Liver (tissue), 8 donors: ENCODE measurements at regions not wholly inside any gene's neighbourhood (a gene's known extent, or its start where the extent isn't known, plus 50 kb on each side); places are given as distances from the start of the nearest gene placed in this dataset.

ENCODE experiments used
- DNase-seq: peaks from one replicate; pipeline ENCODE4 v3.0.0-alpha.2; 2017; ENCODE audit warnings: low spot score
- H3K27ac ChIP-seq, 2 donors: one replicate each; pipeline ENCODE4 v1.7.0; 2013; ENCODE audit warnings: inconsistent platforms in 2 of 2, low read length in 2 of 2, control low read depth in 1 of 2, low read depth in 1 of 2, mild to moderate bottlenecking in 1 of 2
- H3K27me3 ChIP-seq, 4 donors: one replicate each; pipeline versions ENCODE4 v1.6.1 to v1.7.0; 2013; ENCODE audit warnings: low read length in 3 of 4, inconsistent platforms in 1 of 4, mild to moderate bottlenecking in 1 of 4, moderate library complexity in 1 of 4; ENCODE audit not compliant: control insufficient read depth in 4 of 4, insufficient read depth in 4 of 4
- H3K36me3 ChIP-seq, 4 donors: one replicate each; pipeline versions ENCODE4 v1.6.1 to v1.7.0; 2013; ENCODE audit warnings: low read length in 3 of 4, mild to moderate bottlenecking in 3 of 4, low read depth in 1 of 4, moderate library complexity in 1 of 4; ENCODE audit not compliant: control insufficient read depth in 4 of 4, insufficient read depth in 3 of 4
- H3K4me1 ChIP-seq, 4 donors: one replicate each; pipeline versions ENCODE4 v1.6.1 to v1.7.0; 2013; ENCODE audit warnings: low read length in 3 of 4, mild to moderate bottlenecking in 3 of 4, moderate library complexity in 1 of 4; ENCODE audit not compliant: control insufficient read depth in 4 of 4, insufficient read depth in 4 of 4
- H3K4me3 ChIP-seq, 3 donors: one replicate each; pipeline versions ENCODE4 v1.6.1 to v1.7.0; 2013; ENCODE audit warnings: low read length in 3 of 3, control low read depth in 1 of 3, low read depth in 1 of 3, mild to moderate bottlenecking in 1 of 3
- H3K9ac ChIP-seq, 2 donors: one replicate each; pipeline ENCODE4 v1.7.0; 2013; ENCODE audit warnings: low read length in 2 of 2, mild to moderate bottlenecking in 2 of 2, moderate library complexity in 2 of 2, control low read depth in 1 of 2, low read depth in 1 of 2
- H3K9me3 ChIP-seq, 4 donors: one replicate each; pipeline versions ENCODE4 v1.6.1 to v1.7.0; 2013; ENCODE audit warnings: low read length in 3 of 4; ENCODE audit not compliant: control insufficient read depth in 4 of 4
- EGR1 ChIP-seq, 2 donors: IDR thresholded peaks; 2 replicates each; pipeline ENCODE4 v1.6.1; 2016 to 2018; ENCODE audit warnings: antibody characterized with exemption in 2 of 2, low read depth in 2 of 2
- FOXA1 ChIP-seq: IDR thresholded peaks from 2 replicates; pipeline ENCODE4 v1.6.1; 2016; ENCODE audit warnings: antibody characterized with exemption
- FOXA2 ChIP-seq: IDR thresholded peaks from 2 replicates; pipeline ENCODE4 v1.6.1; 2016; ENCODE audit warnings: antibody characterized with exemption
- GABPA ChIP-seq, 2 donors: IDR thresholded peaks in 1 of 2; conservative IDR thresholded peaks in 1 of 2; 2 replicates each; pipeline ENCODE4 v1.6.1; 2016; ENCODE audit warnings: antibody characterized with exemption in 2 of 2, mild to moderate bottlenecking in 1 of 2, moderate library complexity in 1 of 2
- HNF4A ChIP-seq, 2 donors: conservative IDR thresholded peaks; 2 replicates each; pipeline ENCODE4 v1.6.1; 2016; ENCODE audit warnings: antibody characterized with exemption in 2 of 2, mild to moderate bottlenecking in 2 of 2
- HNF4G ChIP-seq: IDR thresholded peaks from 2 replicates; pipeline ENCODE4 v1.6.1; 2016; ENCODE audit warnings: antibody characterized with exemption
- JUND ChIP-seq, 2 donors: IDR thresholded peaks; 2 replicates each; pipeline ENCODE4 v1.6.1; 2016; ENCODE audit warnings: antibody characterized with exemption in 2 of 2
- MAX ChIP-seq: IDR thresholded peaks from 2 replicates; pipeline ENCODE4 v1.6.1; 2016; ENCODE audit warnings: antibody characterized with exemption
- NR2F2 ChIP-seq: IDR thresholded peaks from 2 replicates; pipeline ENCODE4 v1.6.1; 2016; ENCODE audit warnings: antibody characterized with exemption
- RAD21 ChIP-seq, 2 donors: IDR thresholded peaks; 2 replicates each; pipeline ENCODE4 v1.6.1; 2016; ENCODE audit warnings: antibody characterized with exemption in 2 of 2, mild to moderate bottlenecking in 2 of 2
- RXRA ChIP-seq, 2 donors: IDR thresholded peaks; 2 replicates each; pipeline ENCODE4 v1.6.1; 2017 to 2018; ENCODE audit warnings: antibody characterized with exemption in 2 of 2, mild to moderate bottlenecking in 1 of 2
- TAF1 ChIP-seq: conservative IDR thresholded peaks from 2 replicates; pipeline ENCODE4 v1.6.1; 2016; ENCODE audit warnings: antibody characterized with exemption, mild to moderate bottlenecking
- YY1 ChIP-seq: IDR thresholded peaks from 2 replicates; pipeline ENCODE4 v1.6.1; 2016; ENCODE audit warnings: antibody characterized with exemption, mild to moderate bottlenecking
- ZBTB33 ChIP-seq: IDR thresholded peaks from 2 replicates; pipeline ENCODE4 v1.6.1; 2016; ENCODE audit warnings: antibody characterized with exemption
- WGBS: extraction: QIAGEN DNeasy Blood & Tissue Kit; methylation state at CpG from one replicate; pipeline ENCODE4 v1.1.7; 2013; 5-methylcytosine and 5-hydroxymethylcytosine counted together
- TF ChIP-seq, protein P1 (sequence below): IDR thresholded peaks from 2 replicates; pipeline ENCODE4 v1.6.1; 2016; ENCODE audit warnings: antibody characterized with exemption, mild to moderate bottlenecking
- TF ChIP-seq, protein P2 (sequence below): fragments of 150-350 bp; IDR thresholded peaks from 2 replicates; pipeline ENCODE4 v1.5.1; 2017; ENCODE audit warnings: improper control_type of control experiment, low read depth, low read length; ENCODE audit not compliant: missing input control
- donor health status: healthy.
- donor health status: healthy.
- donor health status: healthy.
- donor health status: healthy.
- donor health status: healthy.

DNA sequence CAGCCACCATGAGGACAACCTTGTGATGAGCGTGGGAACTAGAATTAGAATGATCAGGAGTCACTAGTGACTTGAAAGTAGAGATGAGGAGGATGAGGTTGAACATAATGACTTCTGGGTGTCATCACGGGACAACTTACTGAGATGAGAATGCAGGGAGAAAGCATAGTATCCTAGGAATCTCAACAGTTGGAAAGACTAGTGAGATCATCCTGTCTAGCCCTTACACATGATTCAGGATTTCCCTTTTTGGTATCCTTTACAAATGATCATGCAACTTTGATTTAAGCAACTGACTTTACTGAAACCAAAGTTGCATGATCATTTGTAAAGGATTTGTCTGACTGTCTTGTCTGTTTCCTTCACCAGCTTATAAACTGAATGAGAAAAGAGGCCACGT is 51.8 kb upstream of the HIF1A start:
- TF ChIP-seq FOXA2 (no peak), YY1 (no peak), JUND (IDR thresholded peaks at IDR 0.05) (no peak)
- TF ChIP-seq, protein P1, sequence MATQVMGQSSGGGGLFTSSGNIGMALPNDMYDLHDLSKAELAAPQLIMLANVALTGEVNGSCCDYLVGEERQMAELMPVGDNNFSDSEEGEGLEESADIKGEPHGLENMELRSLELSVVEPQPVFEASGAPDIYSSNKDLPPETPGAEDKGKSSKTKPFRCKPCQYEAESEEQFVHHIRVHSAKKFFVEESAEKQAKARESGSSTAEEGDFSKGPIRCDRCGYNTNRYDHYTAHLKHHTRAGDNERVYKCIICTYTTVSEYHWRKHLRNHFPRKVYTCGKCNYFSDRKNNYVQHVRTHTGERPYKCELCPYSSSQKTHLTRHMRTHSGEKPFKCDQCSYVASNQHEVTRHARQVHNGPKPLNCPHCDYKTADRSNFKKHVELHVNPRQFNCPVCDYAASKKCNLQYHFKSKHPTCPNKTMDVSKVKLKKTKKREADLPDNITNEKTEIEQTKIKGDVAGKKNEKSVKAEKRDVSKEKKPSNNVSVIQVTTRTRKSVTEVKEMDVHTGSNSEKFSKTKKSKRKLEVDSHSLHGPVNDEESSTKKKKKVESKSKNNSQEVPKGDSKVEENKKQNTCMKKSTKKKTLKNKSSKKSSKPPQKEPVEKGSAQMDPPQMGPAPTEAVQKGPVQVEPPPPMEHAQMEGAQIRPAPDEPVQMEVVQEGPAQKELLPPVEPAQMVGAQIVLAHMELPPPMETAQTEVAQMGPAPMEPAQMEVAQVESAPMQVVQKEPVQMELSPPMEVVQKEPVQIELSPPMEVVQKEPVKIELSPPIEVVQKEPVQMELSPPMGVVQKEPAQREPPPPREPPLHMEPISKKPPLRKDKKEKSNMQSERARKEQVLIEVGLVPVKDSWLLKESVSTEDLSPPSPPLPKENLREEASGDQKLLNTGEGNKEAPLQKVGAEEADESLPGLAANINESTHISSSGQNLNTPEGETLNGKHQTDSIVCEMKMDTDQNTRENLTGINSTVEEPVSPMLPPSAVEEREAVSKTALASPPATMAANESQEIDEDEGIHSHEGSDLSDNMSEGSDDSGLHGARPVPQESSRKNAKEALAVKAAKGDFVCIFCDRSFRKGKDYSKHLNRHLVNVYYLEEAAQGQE: no peak
- Histone ChIP-seq H3K27me3 (no peaks in the 10 kb centered on the region), H3K9me3 (no peaks in the 10 kb centered on the region), H3K4me1 (no peaks in the 10 kb centered on the region), H3K36me3 (no peaks in the 10 kb centered on the region), H3K27ac (no peak overlapping the region), H3K9ac (no peak overlapping the region), H3K4me3 (no peak overlapping the region)
- DNase-seq: no peak
- WGBS: 93% methylated on average over 3 of the region's 3 CpGs

DNA sequence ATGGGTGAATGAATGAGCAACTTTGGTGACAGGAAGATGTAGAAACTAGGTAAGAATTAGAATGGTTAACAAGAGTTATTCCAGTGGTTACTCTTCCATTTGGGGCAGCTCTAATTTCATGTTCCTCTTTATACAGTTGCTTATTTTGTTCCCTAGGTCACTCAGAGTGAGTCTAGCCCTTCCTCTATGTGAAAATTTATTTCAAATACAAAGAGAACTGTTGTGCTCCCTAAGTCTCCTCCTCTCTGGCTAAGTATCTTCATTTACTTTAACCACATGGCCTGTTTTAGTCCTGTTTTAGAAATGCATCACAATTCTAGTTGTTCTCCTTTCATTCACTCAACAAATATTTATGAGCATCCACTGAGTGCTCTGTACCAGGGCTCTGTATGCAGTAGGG is 51.1 kb upstream of the HIF1A start:
- Histone ChIP-seq H3K27me3 (no peaks in the 10 kb centered on the region), H3K9me3 (no peaks in the 10 kb centered on the region), H3K9ac (no peak overlapping the region), H3K4me3 (no peak overlapping the region), H3K36me3 (no peaks in the 10 kb centered on the region), H3K4me1 (no peaks in the 10 kb centered on the region), H3K27ac (no peak overlapping the region)
- no peak for DNase-seq
- no peak for TF ChIP-seq EGR1 (IDR thresholded peaks at IDR 0.05; ENCODE audit: low read depth in 2 of 2)
- no peak for TF ChIP-seq FOXA2
- TF ChIP-seq ZBTB33: no peak
- TF ChIP-seq YY1: no peak
- TF ChIP-seq HNF4A (conservative IDR thresholded peaks at IDR 0.05): no peak
- TF ChIP-seq NR2F2: no peak
- no peak for TF ChIP-seq HNF4G
- TF ChIP-seq RXRA (IDR thresholded peaks at IDR 0.05): no peak
- TF ChIP-seq, protein P2, sequence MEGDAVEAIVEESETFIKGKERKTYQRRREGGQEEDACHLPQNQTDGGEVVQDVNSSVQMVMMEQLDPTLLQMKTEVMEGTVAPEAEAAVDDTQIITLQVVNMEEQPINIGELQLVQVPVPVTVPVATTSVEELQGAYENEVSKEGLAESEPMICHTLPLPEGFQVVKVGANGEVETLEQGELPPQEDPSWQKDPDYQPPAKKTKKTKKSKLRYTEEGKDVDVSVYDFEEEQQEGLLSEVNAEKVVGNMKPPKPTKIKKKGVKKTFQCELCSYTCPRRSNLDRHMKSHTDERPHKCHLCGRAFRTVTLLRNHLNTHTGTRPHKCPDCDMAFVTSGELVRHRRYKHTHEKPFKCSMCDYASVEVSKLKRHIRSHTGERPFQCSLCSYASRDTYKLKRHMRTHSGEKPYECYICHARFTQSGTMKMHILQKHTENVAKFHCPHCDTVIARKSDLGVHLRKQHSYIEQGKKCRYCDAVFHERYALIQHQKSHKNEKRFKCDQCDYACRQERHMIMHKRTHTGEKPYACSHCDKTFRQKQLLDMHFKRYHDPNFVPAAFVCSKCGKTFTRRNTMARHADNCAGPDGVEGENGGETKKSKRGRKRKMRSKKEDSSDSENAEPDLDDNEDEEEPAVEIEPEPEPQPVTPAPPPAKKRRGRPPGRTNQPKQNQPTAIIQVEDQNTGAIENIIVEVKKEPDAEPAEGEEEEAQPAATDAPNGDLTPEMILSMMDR: no peak
- no peak for TF ChIP-seq MAX
- no peak for TF ChIP-seq GABPA (IDR thresholded peaks at IDR 0.05 in 1 of 2, conservative IDR thresholded peaks at IDR 0.05 in 1 of 2)
- no peak for TF ChIP-seq JUND (IDR thresholded peaks at IDR 0.05)
- TF ChIP-seq TAF1: no peak
- TF ChIP-seq RAD21 (IDR thresholded peaks at IDR 0.05): no peak
- no peak for TF ChIP-seq FOXA1
